Inferior parietal cortex (tissue), 1 donor: ENCODE measurements at regions not wholly inside any gene's neighbourhood (a gene's known extent, or its start where the extent isn't known, plus 50 kb on each side); places are given as distances from the start of the nearest gene placed in this dataset.

Experiments
- DNase-seq: peaks from one replicate; pipeline ENCODE4 v3.0.0-alpha.2; 2016; ENCODE audit errors: extremely low spot score

DNA sequence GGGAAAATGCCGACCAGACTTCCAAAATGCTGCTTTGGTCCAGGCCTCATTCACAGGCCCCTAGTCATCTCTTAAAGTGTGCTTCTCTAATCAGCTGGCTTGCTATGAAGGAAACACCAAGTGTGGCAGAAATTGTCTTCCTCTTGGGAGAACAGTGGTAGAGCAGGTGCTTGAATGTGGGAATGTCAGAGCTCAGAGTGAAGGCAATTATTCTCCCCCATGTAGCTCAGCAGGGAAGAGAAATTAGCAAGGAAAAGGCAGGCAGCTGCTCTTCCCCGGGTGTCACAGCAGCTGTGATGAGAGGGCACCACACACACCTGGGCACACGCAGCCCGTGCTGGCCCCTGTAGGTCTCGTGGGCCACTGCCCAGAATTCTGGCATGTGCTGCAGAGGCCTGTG, 358.5 kb downstream of the WDR72 start:
- no peak for DNase-seq

DNA sequence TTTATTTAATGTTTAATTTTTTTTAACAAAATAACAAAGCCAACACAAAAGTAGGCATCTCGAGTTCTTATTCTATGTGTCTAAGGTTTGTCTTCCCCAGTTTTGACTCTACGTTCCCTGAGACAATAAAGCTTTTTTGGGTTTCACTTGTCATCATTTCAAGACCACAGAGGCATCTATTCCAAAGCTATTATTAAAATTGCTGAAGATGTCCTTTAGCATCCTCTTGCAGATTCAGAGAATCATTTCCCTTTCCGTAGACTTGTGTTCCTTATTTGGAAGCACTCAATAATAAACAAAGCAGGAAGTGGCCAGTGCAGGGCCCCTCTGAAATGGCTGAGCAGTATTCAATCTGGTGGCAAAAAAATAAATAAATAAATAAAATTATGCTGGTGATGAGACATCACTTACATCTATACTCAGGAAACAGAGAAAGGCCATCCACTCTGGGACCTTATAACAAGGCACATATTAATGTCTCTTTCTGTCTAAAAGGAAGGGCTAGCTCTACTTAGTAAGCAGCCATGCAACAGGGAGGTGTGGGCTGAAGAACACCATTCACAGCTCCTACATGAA, 362.3 kb downstream of the WDR72 start:
- DNase-seq = peak; percentile 2

DNA sequence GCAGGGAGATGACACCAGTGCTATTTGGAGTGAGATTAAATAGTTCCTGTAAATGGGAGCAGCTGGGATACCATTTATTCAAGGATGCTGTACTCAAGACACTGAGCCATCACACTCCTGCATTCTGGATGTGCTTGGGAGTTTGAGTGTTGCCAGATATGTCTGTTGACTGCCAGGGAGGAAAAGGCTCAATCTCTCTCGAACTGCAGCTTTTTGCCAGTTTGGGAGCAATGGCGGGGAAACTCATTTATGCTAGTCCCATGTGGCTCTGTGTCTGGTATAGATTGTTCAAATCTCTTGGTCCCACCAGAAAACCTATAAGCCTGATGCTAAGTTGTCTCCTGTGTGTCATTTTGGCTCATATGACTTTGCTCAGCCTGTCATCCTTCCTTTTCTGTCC, 363.6 kb downstream of the WDR72 start:
- DNase-seq = no peak

DNA sequence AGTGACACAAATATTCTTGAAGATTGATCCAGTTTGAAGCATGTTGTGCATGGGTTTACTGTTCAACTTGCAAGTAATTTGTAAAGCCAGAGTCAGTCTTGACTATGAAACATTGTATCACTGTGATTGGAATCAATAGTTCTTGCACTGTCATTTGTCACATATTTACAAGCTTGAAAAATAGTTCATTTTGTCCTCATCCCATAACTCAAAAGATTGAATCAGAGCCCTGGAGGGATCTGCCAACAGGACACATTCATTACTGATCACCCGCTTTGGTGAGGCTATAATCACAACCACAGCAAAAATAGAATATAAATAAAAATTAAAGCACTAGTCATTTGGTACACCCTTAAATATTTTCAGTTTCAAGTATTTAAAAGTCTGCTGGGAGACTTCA, 368.9 kb downstream of the WDR72 start:
- no peak for DNase-seq

DNA sequence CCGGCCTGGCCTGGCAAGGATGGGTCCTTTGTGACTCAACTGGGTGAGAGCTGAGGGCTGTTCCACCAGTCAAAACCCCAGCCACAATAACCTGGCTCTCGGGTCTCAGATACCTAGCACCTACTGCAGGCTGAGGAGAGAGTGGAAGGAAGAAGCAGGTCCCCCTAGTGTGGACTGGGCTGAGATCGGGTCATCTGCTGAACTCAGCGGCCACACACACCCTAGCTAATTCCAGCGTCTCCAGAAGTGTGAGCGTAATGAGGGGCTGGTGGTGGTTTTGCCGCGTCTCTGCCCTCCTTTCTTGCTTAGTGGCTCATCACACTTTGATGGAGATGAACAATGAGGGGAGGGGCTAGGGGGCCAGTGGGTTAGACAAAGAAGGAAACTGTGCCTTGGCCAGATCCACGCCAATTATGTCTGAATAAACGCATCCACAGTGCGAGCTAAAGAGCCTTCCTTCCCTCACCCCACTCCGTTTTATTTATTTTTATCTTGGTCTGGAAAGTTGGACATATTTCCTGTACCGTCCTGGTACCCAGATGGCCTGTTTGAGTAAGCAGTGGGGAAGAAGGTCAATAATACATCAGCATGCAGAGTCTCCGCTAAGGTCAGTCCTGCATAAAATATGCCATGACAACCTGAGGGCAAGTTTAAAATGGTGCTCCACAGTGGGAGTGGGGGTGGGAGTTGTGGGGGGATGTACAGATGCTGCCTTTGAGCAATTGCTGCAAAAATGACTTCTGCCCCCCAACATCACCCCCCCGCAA, 370.0 kb downstream of the WDR72 start:
- DNase-seq = no peak

DNA sequence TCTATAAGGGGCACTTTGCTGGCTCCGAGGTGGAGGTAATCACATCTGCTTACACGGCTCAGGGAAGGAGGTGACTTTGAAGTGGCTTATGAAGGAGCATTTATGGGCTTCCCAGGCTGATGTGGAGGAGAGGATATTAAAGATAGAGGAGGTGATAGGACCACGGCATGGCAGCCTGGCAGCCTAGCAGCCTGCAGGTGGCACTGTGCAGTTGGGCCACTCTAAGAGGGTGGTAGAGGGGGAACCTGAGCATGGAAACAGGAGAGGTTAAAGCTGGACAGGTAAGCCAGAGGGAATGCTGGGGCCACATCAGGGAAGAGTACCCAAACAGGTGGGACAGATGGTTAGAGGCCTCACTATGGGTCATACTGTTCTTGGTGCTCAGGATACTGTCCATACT, 375.0 kb downstream of the WDR72 start:
- no peak for DNase-seq

DNA sequence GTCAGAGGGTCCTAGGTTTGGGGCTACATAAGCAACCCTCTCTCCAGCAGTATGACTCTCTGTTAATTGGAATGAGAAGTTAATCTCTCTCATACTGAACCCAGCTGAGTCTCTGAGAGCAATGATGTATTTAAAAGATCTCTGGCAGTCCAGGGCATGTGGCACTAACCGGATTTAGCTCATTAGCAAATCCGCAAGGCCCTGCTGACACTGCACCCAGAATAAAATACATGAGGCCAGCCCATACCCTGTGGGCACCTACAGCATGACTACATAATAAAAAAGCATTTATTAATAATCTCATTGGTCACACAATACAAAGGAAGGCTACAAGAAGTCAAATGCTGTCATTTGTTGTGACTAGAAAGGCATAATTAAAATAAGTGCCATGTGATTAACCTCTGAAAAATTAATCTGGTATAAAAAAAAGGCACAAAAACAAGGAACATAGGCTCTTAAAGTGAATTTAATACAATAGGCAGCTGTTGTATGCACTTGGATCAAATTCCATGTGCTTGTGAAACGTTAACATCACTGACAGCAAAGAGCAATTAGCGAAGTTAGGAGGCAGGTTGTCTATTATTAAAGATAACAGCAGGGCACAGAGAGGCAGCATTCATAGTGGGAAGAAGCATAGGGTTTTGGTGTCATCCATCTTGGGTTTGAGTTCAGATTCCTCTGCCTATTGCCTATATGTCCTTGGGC, 381.2 kb downstream of the WDR72 start:
- DNase-seq = no peak

DNA sequence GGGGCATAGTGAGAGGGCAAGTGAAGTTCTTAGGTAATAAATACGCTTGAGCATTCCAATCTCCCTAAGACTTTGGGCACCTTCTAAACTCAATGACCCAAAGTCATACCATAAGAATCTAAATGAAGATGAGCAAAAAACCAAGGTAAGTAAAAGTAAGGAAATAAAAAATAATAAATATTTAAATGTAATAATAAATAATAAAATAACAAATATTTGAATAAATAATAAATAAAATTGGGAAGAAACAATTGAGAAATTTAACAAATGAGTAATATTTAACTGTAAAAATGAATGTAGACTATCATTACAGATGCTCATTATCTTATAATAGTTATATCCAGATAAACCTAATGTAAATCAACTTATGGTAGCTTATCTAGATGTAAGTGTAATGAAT, 391.7 kb downstream of the WDR72 start:
- DNase-seq = no peak

DNA sequence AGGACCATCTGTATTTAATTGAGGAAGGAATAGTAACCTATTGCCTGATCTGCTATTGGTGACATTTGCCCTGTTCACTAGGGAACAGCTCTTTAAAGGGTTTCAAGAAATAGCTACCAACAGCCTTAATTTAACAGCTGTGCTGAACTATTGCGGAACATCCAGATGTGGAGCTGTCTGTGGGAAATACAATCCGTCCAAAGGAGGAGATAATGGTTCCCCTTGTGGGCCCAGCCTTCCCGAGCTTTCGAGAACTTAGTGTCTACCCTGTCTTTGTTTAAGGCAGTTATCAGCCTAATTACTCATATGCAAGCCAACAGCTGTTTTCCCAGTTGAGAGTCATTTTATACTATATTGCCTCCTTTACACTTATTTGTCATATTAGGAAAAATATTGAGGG, 398.6 kb downstream of the WDR72 start:
- DNase-seq = no peak

DNA sequence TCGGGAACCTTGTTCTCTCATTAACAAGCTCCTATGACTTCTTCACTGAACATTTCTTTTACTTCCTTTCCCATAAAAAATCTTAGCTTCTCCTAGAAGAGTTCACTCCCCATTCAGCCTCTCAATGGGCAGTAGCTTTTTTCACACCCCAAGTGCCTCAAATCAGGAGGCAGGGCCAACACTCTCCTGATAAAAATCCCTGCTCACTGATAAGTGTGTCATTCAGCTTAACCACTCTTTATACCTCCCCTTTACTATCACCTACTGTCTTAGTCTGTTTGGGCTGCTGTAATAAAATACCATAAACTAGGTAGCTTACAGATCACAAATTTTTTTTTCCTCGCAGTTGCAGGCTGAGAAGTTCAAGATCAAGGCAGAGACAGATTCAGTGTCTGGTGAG, 400.4 kb downstream of the WDR72 start:
- DNase-seq = no peak

DNA sequence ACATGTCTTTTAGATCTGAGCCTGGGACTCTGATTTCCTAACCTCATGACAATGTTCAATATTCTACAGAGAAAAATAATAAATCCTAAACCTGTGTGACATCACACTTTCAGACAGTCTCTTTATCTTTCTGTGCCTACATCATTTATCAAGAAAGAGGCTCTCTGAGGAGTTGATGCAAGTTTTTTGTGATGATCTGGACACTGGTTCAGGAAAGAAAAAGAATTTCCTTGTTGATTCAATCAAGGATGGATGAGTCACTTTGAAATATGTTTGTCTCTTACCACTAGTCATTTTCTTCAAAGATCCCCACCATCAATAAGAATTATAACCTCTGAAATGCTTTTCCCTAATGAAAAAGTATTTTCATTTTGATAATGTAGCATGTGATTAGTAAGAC, 404.6 kb downstream of the WDR72 start:
- DNase-seq = no peak

DNA sequence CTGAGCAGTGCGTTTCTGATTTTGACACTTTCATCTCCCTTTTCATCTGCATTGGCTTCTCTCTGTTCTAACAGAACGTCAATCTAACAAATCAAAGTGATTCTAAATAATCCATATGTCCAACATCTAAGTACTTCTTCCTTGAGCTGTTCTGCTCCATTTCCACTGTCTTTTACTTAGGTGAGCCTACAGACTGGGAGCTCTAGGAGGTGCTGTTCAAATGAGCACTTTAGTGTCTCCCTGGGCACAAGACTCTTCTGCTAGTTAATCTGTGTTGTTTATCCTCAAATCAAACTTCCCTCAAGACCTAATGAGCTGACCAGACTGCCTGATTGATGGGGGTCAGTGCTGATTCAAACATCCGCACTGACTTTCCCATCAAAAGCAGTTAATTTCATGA, 408.1 kb downstream of the WDR72 start:
- DNase-seq = no peak

DNA sequence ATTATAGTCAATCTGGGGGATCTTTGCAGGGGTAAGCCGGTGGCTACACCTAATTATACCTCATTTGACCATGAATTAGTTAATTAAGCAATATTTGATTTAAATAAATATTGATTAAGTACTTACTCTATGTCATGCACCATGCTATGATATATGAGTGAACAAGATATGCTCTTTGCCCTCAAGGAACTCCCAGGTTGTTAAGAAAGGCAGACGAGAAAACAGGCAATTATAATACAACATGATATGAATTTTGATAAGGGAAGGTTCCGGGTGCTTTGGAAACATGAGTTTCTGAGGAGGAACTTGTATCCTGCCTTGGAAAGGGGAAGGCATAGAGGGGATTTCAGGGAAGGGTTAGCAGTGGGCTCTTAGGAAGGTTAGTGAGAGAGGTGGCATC, 412.9 kb downstream of the WDR72 start:
- DNase-seq = no peak

DNA sequence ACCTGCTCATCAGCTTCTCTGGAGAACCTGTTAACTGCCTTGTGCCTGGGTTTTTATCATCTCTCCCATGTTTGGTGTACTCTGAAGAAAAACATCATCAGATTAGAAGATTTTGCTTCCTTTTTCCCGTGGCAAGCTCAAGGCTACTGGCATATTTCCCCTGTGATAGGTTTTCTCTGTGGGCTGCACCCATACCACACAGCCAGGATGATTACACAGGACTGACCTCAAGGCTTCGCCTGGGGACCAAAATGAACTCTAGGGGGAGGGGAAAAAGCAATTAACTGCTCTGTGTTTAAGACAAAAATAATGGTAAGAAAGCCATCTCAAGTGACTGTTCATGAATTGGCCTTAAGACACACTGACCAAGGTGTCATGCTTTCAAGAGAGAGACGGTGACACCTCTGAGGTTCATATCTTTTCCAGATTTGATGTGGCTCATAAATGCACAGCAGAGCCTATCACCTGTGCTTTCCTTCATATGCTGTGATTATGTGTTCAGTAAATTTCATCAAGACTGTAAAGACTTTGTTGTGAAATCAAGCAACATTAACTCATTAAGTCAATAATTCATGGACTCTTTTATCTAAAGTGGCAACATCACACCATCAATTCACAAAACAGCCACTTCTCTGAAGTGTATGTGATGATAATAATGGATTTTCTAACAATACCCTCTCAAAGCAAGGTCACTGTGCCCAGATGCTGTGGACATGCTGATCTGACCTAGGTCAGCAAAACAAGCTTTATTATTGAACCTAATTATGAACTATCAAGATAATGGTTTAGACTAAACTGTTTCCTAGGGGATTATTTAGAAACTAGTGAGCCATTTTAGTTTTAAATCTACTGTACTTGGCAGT, 427.9 kb downstream of the WDR72 start:
- no peak for DNase-seq

DNA sequence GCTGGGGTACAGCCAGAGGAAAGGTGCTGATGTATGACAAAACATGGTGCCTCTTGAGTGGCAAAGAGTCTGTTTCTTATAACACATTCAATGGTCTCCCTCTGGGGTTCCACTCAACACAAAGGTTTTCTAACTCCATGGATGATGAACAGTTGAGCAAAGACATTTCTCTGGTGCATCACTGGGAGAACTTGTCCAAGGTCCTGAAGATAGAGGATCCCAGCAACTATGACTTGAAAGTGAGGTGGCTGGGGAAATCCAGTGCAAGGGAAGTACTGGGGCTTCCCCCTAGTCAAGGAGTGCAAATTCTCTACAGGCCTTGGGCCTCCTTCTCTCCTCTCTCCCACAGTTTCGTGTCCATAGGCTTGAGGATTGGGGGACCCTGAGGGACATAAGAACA, 431.1 kb downstream of the WDR72 start:
- DNase-seq = no peak

DNA sequence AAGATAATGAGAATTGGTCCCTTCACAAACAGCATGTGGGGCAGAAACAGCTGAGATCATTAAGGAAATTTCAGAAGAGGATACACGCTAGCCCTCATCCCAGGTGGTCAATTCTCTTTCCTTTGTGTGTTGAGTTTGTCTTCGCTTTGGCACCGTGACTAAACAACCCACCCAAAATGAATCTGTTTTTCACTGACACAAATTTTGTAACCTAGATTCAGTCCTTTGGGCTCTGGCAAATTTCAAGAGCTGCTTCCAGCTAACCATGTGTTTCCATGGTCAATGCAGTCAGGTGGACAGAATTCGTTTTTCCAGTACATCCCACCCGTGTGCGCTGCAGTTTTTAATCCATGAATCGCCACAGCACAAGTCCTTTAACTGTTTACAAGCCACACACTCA, 435.4 kb downstream of the WDR72 start:
- DNase-seq = no peak

DNA sequence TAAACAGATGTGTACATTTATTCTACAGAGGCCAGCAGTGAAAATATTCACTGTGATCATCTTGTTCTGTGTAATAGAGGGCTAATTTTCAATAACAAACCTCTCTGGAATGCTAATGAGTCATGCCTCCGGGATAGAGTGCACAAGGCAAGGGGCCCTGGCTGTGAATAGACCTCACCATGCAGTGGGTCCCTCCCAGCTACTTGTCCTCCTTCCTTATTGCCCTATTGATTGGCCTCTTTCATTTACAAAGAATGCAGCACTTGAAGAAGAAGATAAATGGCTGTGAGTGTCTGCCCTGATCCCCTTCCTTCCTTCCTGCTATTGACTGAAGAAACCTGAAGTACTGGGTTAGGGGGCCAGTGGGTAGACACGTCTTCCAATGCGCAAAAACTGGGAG, 436.3 kb downstream of the WDR72 start:
- no peak for DNase-seq

DNA sequence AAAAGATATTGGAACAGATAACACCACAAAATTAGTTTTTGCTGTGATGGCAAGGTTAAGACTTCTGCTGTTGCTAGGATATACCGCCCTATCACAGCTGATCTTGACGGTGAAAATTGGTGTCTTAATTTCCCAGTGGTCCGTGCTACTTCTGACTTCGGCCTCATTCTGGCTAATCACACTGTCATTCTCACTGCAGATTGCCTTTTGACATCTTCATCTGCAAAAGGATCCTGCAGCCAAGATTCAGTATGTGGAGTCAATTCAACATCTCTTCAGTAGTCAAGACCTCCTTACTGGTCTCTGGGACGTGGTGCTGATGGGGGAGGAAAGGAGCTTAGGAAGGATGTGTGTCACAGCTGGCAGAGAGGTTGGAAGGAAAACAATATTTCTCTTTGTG, 438.6 kb downstream of the WDR72 start:
- DNase-seq = no peak

DNA sequence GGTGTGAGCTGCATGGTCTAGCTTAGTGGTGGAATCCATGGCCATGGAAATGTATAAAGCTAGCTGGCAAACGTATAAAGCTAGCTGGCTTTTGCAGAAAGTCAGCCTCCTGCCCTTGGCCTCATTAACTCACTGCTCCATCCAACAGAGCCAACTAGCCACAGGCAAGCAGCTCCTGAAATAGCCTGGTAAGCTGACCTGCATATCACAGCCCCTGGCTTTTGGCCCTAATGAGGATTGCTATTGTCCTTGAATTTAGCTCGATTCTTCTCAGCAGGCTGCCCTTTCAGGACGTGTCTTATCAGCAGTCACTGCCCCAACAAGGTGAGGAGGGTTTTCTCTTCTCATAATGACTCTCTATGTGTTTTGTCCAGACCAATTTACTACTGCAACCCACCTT, 446.8 kb downstream of the WDR72 start:
- DNase-seq = no peak

DNA sequence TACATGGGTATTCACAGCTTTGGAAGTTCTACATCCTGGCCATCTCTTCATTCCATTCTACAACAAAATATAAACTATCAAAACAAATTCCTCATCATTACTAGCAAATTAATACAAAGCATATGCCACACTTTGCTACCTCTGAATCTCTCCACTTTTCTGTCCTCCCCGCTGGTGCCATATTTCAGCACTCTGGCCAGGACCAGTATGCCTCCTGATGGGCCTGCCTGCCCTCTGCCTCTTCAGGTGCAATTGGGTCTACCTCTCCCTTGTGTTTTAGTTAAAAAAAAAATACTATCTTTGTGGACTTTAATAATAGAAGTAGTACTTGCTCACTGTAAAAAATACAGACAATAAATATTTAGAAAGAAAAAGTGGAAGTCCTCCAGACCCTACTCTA, 448.8 kb downstream of the WDR72 start:
- DNase-seq = no peak

DNA sequence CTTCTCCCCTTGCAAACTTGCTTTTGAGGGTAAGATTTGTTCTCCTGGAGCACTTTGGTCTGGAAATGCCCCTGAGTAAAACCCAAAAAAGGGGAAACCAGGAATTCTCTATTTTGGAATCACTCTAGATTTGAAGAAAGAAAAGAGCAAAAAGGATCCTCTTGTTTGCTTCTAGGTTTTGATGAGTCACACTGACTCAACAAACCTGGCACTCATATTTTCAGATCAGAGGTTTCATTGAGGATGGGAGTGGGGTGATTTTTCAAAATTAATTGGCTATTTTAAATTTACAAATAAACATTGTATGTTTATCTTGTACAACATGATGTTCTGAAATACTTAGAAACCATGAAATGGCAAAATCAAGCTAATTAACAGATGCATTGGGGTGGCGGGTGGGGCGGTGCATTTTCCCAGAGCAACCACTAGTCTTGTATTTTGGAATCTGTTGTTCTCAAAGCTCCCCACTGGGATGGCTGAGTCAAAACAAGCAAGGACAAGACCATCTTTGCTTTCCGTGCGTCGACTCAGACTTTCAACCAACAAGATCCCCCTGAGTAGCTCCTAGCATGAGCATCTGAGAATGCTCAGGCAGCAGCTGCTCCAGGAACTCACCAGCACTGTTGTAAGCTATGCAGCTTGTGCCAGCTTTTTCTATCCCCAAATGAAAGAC, 451.4 kb downstream of the WDR72 start:
- no peak for DNase-seq

DNA sequence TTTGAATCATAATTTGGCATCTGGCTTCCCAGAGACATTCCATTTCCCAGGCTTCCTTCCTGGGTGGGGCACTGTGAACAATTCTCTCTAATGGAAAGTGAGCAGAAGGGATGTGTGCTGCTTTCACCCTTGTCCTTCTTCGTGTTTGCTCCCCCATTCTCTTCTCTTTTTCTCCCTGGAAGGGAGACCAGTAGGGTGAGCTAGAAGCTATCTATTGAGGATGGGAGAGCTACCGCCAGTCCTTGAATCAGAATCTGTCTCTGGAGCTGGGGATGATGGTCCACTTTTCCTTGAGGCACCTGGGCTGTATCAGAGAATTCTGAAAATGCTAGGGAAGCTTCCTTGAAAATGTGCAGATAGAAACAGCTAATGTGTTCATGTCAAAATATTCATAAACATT, 453.9 kb downstream of the WDR72 start:
- no peak for DNase-seq
